ENCODE measurements at regions not wholly inside any gene's neighbourhood (a gene's known extent, or its start where the extent isn't known, plus 50 kb on each side); places are given as distances from the start of the nearest gene placed in this dataset.

- H3K4me3 ChIP-seq (ENCODE audit: low read depth, poor library complexity, severe bottlenecking) = no peak overlapping the region
- TF ChIP-seq CTCF (IDR thresholded peaks at IDR 0.05) = no peak
- TF ChIP-seq POLR2A (IDR thresholded peaks at IDR 0.05) = no peak
- intact Hi-C loops (cut with DNase I; ENCODE audit: low total_unique reads) = no loop called here
- WGBS, 2 donors = 63 to 68% methylated on average over 4 of the region's 4 CpGs
- no peak for DNase-seq (ENCODE audit: low spot score in 2 of 2)
These were observed 179.6 kb upstream of the NUDT4 start for GRCh38 chr12:93198086-93198485.

DNA sequence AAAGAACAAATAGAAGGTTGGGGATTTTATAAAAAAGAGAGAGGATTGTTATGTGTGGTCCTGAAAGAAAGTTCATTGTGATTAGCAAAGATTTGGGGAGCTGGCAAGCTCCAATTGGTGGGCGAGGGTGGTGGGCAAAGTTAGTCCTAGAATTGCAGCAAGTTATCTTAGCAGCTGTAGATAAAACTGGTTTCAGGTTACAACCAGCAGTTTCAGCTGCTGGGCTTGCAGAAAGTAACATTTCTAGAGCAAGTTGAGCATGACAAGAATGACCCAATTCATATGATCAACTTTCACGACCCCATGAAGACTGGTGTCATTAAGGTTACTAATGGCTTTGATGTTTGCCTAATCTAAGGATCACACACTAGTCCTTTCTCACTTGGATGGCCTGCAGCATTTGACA lies 177.9 kb upstream of the NUDT4 start:
- intact Hi-C loops (cut with DNase I; ENCODE audit: low total_unique reads) = no loop called here
- WGBS, 2 donors = 55 to 65% methylated on average over 2 of the region's 2 CpGs
- no peak for DNase-seq (ENCODE audit: low spot score in 2 of 2)
- H3K4me3 ChIP-seq (ENCODE audit: low read depth, poor library complexity, severe bottlenecking) = no peak overlapping the region
- TF ChIP-seq POLR2A (IDR thresholded peaks at IDR 0.05) (no peak), CTCF (IDR thresholded peaks at IDR 0.05) (no peak)

DNA sequence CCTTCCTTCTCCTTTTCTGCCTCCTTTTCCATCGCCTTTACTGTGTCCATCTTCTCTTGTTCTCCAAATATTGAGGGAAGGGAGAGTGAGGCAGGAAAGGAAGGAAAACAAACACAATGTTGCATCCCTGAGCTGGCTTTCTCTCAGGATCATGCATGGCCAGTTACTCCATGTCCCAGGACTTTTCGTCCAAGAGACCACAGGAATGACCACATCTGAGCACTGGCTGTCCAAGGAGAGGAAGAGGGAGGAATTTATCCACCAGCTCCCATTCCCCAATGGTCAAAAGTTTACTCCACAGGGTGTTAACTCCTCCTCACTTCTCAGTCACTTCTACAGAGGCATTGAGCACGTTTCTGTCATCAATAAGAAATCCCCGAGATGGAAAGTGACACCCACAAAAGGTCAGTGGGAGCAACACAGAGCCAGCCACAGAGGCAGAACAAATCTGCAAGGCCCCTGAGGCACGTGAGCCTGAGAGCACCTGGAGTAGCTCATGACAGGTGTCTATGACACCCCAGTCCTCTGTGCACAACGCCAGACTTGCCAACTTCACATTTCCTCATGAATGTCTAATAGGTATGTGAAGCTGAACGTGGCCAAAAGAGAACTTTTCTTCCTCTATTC lies 177.3 kb upstream of the NUDT4 start:
- intact Hi-C loops (cut with DNase I; ENCODE audit: low total_unique reads) = no loop called here
- no peak for DNase-seq (ENCODE audit: low spot score in 2 of 2)
- TF ChIP-seq CTCF (IDR thresholded peaks at IDR 0.05) = no peak
- no peak for TF ChIP-seq POLR2A (IDR thresholded peaks at IDR 0.05)
- 74 to 90% methylated on average over 7 of the region's 7 CpGs for WGBS, 2 donors
- no peak overlapping the region for H3K4me3 ChIP-seq (ENCODE audit: low read depth, poor library complexity, severe bottlenecking)

DNA sequence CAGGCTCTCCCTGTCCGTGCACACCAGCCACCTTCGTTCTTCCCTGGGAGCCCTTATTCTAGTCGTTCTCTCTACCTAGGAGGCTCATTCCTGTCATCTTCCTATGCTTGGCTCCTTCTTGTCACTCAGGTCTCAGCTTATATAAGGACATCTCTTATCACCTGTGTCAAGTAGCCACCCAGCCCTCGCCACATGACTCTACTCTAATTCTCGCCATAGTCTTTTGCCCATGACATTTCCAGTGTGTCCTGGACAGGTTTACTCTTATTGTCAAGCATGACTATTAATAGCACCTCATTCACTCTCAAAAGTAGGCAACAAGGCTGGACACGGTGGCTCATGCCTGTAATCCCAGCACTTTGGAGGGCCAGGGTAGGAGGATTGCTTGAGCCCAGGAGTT lies 175.7 kb upstream of the NUDT4 start:
- H3K4me3 ChIP-seq (ENCODE audit: low read depth, poor library complexity, severe bottlenecking) = no peak overlapping the region
- 91 to 96% methylated on average over 6 of the region's 6 CpGs for WGBS, 2 donors
- no peak for DNase-seq (ENCODE audit: low spot score in 2 of 2)
- intact Hi-C loops (cut with DNase I; ENCODE audit: low total_unique reads) = no loop called here
- no peak for TF ChIP-seq POLR2A (IDR thresholded peaks at IDR 0.05)
- TF ChIP-seq CTCF (IDR thresholded peaks at IDR 0.05) = no peak

GRCh38 chr12:93202688-93203087 lies 175.0 kb upstream of the NUDT4 start:
- no peak overlapping the region for H3K4me3 ChIP-seq (ENCODE audit: low read depth, poor library complexity, severe bottlenecking)
- 81 to 87% methylated on average over 2 of the region's 2 CpGs for WGBS, 2 donors
- TF ChIP-seq POLR2A (IDR thresholded peaks at IDR 0.05) (no peak), CTCF (IDR thresholded peaks at IDR 0.05) (no peak)
- intact Hi-C loops (cut with DNase I; ENCODE audit: low total_unique reads) = no loop called here
- no peak for DNase-seq (ENCODE audit: low spot score in 2 of 2)

- intact Hi-C loops (cut with DNase I; ENCODE audit: low total_unique reads) = no loop called here
- no peak for TF ChIP-seq POLR2A (IDR thresholded peaks at IDR 0.05)
- no peak for TF ChIP-seq CTCF (IDR thresholded peaks at IDR 0.05)
- no peak overlapping the region for H3K4me3 ChIP-seq (ENCODE audit: low read depth, poor library complexity, severe bottlenecking)
- 29 to 47% methylated on average over 2 of the region's 2 CpGs for WGBS, 2 donors
- DNase-seq (ENCODE audit: low spot score in 2 of 2) = no peak
These were observed 174.4 kb upstream of the NUDT4 start for GRCh38 chr12:93203361-93203760.
